ENCODE measurements at regions not wholly inside any gene's neighbourhood (a gene's known extent, or its start where the extent isn't known, plus 50 kb on each side); places are given as distances from the start of the nearest gene placed in this dataset.
"Not testable (repeated sequence)": the region's sequence is repeated elsewhere in the genome, so short reads cannot be mapped to it uniquely, and the experiment has no call there.

- CTCF ChIA-PET, result no interaction called here
- H3K27ac Mint-ChIP-seq, result no peak overlapping the region
- no peaks in the 10 kb centered on the region for H3K36me3 Mint-ChIP-seq
- no peaks in the 10 kb centered on the region for H3K27me3 Mint-ChIP-seq
- H3K9me3 Mint-ChIP-seq, result no peaks in the 10 kb centered on the region
- intact Hi-C loops (cut with micrococcal nuclease), result no loop called here
- H3K4me1 Mint-ChIP-seq (ENCODE audit: low read depth), result no peaks in the 10 kb centered on the region
- no peak overlapping the region for H3K4me3 Mint-ChIP-seq
- POLR2A ChIA-PET, result no interaction called here
- no peak for DNase-seq
Observed at GRCh38 chr12:33265033-33265731, 174.4 kb downstream of the SYT10 start.

- Mint-ChIP-seq H3K4me1 (ENCODE audit: low read depth) (no peaks in the 10 kb centered on the region), H3K27me3 (no peaks in the 10 kb centered on the region), H3K9me3 (peaks cover 5% of the 10 kb centered on the region), H3K4me3 (no peak overlapping the region), H3K27ac (no peak overlapping the region), H3K36me3 (no peaks in the 10 kb centered on the region)
- ChIA-PET CTCF (no interaction called here), POLR2A (no interaction called here)
- intact Hi-C loops (cut with micrococcal nuclease), result no loop called here
- no peak for DNase-seq
Observed at GRCh38 chr12:33253178-33253577, 186.4 kb downstream of the SYT10 start.

- Mint-ChIP-seq H3K27ac (no peak overlapping the region), H3K4me3 (no peak overlapping the region), H3K4me1 (ENCODE audit: low read depth) (no peaks in the 10 kb centered on the region), H3K27me3 (no peaks in the 10 kb centered on the region), H3K9me3 (peaks cover 5% of the 10 kb centered on the region), H3K36me3 (no peaks in the 10 kb centered on the region)
- DNase-seq, result no peak
- CTCF ChIA-PET, result no interaction called here
- POLR2A ChIA-PET, result no interaction called here
- intact Hi-C loops (cut with micrococcal nuclease), result no loop called here
Observed at GRCh38 chr12:33251548-33251947, 188.1 kb downstream of the SYT10 start.

- CTCF ChIA-PET, result no interaction called here
- H3K4me1 Mint-ChIP-seq (ENCODE audit: low read depth), result no peaks in the 10 kb centered on the region
Observed at GRCh38 chr12:33248364-33248763, 191.3 kb downstream of the SYT10 start.

GRCh38 chr12:33247625-33248024 lies 192.0 kb downstream of the SYT10 start:
- no peak overlapping the region for H3K27ac Mint-ChIP-seq
- H3K27me3 Mint-ChIP-seq, result no peaks in the 10 kb centered on the region
- intact Hi-C loops (cut with micrococcal nuclease), result no loop called here
- no peaks in the 10 kb centered on the region for H3K9me3 Mint-ChIP-seq
- no peak overlapping the region for H3K4me3 Mint-ChIP-seq
- no peaks in the 10 kb centered on the region for H3K4me1 Mint-ChIP-seq (ENCODE audit: low read depth)
- no peaks in the 10 kb centered on the region for H3K36me3 Mint-ChIP-seq
- POLR2A ChIA-PET, result no interaction called here
- CTCF ChIA-PET, result no interaction called here
- DNase-seq, result no peak

More at GRCh38 chr12:33248364-33248763, 191.3 kb downstream of the SYT10 start:
- no peaks in the 10 kb centered on the region for H3K36me3 Mint-ChIP-seq
- no peak overlapping the region for H3K27ac Mint-ChIP-seq
- no peaks in the 10 kb centered on the region for H3K27me3 Mint-ChIP-seq
- POLR2A ChIA-PET, result no interaction called here
- no peak overlapping the region for H3K4me3 Mint-ChIP-seq
- intact Hi-C loops (cut with micrococcal nuclease), result no loop called here
- DNase-seq, result no peak
- no peaks in the 10 kb centered on the region for H3K9me3 Mint-ChIP-seq

- Mint-ChIP-seq H3K4me1 (ENCODE audit: low read depth) (no peaks in the 10 kb centered on the region), H3K4me3 (no peak overlapping the region), H3K36me3 (no peaks in the 10 kb centered on the region), H3K9me3 (peaks cover 1% of the 10 kb centered on the region), H3K27ac (no peak overlapping the region), H3K27me3 (no peaks in the 10 kb centered on the region)
- POLR2A ChIA-PET, result no interaction called here
- DNase-seq, result no peak
- intact Hi-C loops (cut with micrococcal nuclease), result no loop called here
- CTCF ChIA-PET, result no interaction called here
Observed at GRCh38 chr12:33245434-33245833, 194.2 kb downstream of the SYT10 start.

- H3K27me3 Mint-ChIP-seq, result no peaks in the 10 kb centered on the region
- H3K4me1 Mint-ChIP-seq (ENCODE audit: low read depth), result no peaks in the 10 kb centered on the region
- ChIA-PET POLR2A (no interaction called here), CTCF (no interaction called here)
- no peaks in the 10 kb centered on the region for H3K9me3 Mint-ChIP-seq
- DNase-seq, result no peak
- intact Hi-C loops (cut with micrococcal nuclease), result no loop called here
- no peaks in the 10 kb centered on the region for H3K36me3 Mint-ChIP-seq
- no peak overlapping the region for H3K4me3 Mint-ChIP-seq
- no peak overlapping the region for H3K27ac Mint-ChIP-seq
Observed at GRCh38 chr12:33226671-33227070, 212.9 kb downstream of the SYT10 start.

- Mint-ChIP-seq H3K36me3 (no peaks in the 10 kb centered on the region), H3K27me3 (no peaks in the 10 kb centered on the region), H3K4me1 (ENCODE audit: low read depth) (no peaks in the 10 kb centered on the region), H3K9me3 (peaks cover 20% of the 10 kb centered on the region), H3K4me3 (no peak overlapping the region), H3K27ac (no peak overlapping the region)
- POLR2A ChIA-PET, result no interaction called here
- CTCF ChIA-PET, result no interaction called here
- no peak for DNase-seq
- intact Hi-C loops (cut with micrococcal nuclease), result no loop called here
Observed at GRCh38 chr12:33223956-33224355, 215.7 kb downstream of the SYT10 start.

GRCh38 chr12:33222357-33222756 lies 217.3 kb downstream of the SYT10 start:
- no peak overlapping the region for H3K27ac Mint-ChIP-seq
- H3K4me1 Mint-ChIP-seq (ENCODE audit: low read depth), result no peaks in the 10 kb centered on the region
- ChIA-PET CTCF (no interaction called here), POLR2A (no interaction called here)
- H3K9me3 Mint-ChIP-seq, result peaks cover 34% of the 10 kb centered on the region
- no peak for DNase-seq
- no peaks in the 10 kb centered on the region for H3K27me3 Mint-ChIP-seq
- no peak overlapping the region for H3K4me3 Mint-ChIP-seq
- intact Hi-C loops (cut with micrococcal nuclease), result no loop called here
- no peaks in the 10 kb centered on the region for H3K36me3 Mint-ChIP-seq

- no peaks in the 10 kb centered on the region for H3K36me3 Mint-ChIP-seq
- H3K9me3 Mint-ChIP-seq, result peaks cover 5% of the 10 kb centered on the region
- ChIA-PET CTCF (interaction anchor here (0.7 kb wide), 1 partner anchor 259 kb away, joined by 3 read pairs; no protein-coding TSS in a partner anchor), POLR2A (no interaction called here)
- intact Hi-C loops (cut with micrococcal nuclease), result no loop called here
- no peaks in the 10 kb centered on the region for H3K27me3 Mint-ChIP-seq
- DNase-seq, result no peak
- H3K4me3 Mint-ChIP-seq, result no peak overlapping the region
- H3K27ac Mint-ChIP-seq, result no peak overlapping the region
- no peaks in the 10 kb centered on the region for H3K4me1 Mint-ChIP-seq (ENCODE audit: low read depth)
Observed at GRCh38 chr12:33205981-33206380, 233.6 kb downstream of the SYT10 start.

GRCh38 chr12:33194389-33194788 lies 245.2 kb downstream of the SYT10 start:
- DNase-seq; POLR2A ChIA-PET; intact Hi-C loops (cut with micrococcal nuclease); H3K4me3 Mint-ChIP-seq; H3K27ac Mint-ChIP-seq; CTCF ChIA-PET; H3K4me1 Mint-ChIP-seq (ENCODE audit: low read depth); H3K27me3 Mint-ChIP-seq; H3K36me3 Mint-ChIP-seq: not testable (repeated sequence)
- H3K9me3 Mint-ChIP-seq, result peaks cover 43% of the 10 kb centered on the region

- intact Hi-C loops (cut with micrococcal nuclease), result no loop called here
- H3K27ac Mint-ChIP-seq, result no peak overlapping the region
Observed at GRCh38 chr12:33192226-33192625, 247.4 kb downstream of the SYT10 start.

GRCh38 chr12:33187409-33187808 lies 252.2 kb downstream of the SYT10 start:
- peaks cover 24% of the 10 kb centered on the region for H3K9me3 Mint-ChIP-seq
- intact Hi-C loops (cut with micrococcal nuclease), result no loop called here
- H3K27ac Mint-ChIP-seq, result no peak overlapping the region

More at GRCh38 chr12:33192226-33192625, 247.4 kb downstream of the SYT10 start:
- Mint-ChIP-seq H3K9me3 (peaks cover 44% of the 10 kb centered on the region), H3K36me3 (no peaks in the 10 kb centered on the region), H3K27me3 (no peaks in the 10 kb centered on the region), H3K4me3 (no peak overlapping the region), H3K4me1 (ENCODE audit: low read depth) (no peaks in the 10 kb centered on the region)
- ChIA-PET POLR2A (no interaction called here), CTCF (no interaction called here)
- DNase-seq, result no peak

More at GRCh38 chr12:33187409-33187808, 252.2 kb downstream of the SYT10 start:
- Mint-ChIP-seq H3K4me1 (ENCODE audit: low read depth) (no peaks in the 10 kb centered on the region), H3K27me3 (no peaks in the 10 kb centered on the region), H3K36me3 (no peaks in the 10 kb centered on the region), H3K4me3 (no peak overlapping the region)
- no peak for DNase-seq
- CTCF ChIA-PET, result no interaction called here
- POLR2A ChIA-PET, result no interaction called here

All from activated CD4-positive, alpha-beta memory T cell treated with anti-CD3 and anti-CD28 coated beads for 36 hours (primary cell).